AG10803 (cell line): ENCODE measurements at regions not wholly inside any gene's neighbourhood (a gene's known extent, or its start where the extent isn't known, plus 50 kb on each side); places are given as distances from the start of the nearest gene placed in this dataset.
A peak's percentile ranks its signal among the peaks of the same experiment; 100 is the strongest.

Experiments
- DNase-seq: peaks from one replicate; pipeline ENCODE4 v3.0.0; 2010; ENCODE audit warnings: low read depth
- H3K4me3 ChIP-seq: 2 replicates; pipeline ENCODE4 v1.5.1; 2011; ENCODE audit warnings: mild to moderate bottlenecking, low read length, control low read depth
- TF ChIP-seq, protein P1 (sequence below): conservative IDR thresholded peaks from 2 replicates; pipeline ENCODE4 v1.5.1; 2011; ENCODE audit warnings: mild to moderate bottlenecking, low read length, control low read depth, inconsistent platforms

DNA sequence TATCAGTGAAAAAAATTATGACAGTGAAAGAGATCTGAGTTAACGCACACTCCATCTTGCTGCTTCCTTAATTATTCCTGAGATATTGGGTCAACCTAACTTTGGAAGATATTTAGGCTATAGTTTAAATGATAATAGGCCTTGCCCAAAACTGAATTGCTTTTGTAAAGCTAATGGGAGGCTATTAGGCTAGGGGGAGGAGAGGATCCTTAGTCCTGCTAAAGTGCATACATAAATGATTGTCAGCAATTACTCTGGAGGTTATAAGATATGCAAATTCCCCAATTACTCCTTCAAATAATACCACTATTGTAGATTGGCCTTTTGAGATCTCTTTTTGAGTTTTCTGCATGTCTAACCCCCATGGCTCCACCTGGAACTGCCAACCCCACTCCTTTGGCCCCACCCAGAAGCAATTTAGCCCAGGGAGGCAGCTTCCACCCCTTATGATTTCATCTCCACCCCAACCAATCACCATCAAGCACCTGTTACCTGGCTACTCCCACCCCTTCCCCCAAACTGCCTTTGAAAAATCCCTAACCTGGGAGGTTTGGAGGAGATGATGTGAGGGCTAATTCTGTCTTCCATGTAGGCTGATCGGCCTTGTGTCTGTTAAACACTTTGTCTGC is 509.3 kb upstream of the TGFBR2 start:
- H3K4me3 ChIP-seq: no peak overlapping the region
- TF ChIP-seq, protein P1, sequence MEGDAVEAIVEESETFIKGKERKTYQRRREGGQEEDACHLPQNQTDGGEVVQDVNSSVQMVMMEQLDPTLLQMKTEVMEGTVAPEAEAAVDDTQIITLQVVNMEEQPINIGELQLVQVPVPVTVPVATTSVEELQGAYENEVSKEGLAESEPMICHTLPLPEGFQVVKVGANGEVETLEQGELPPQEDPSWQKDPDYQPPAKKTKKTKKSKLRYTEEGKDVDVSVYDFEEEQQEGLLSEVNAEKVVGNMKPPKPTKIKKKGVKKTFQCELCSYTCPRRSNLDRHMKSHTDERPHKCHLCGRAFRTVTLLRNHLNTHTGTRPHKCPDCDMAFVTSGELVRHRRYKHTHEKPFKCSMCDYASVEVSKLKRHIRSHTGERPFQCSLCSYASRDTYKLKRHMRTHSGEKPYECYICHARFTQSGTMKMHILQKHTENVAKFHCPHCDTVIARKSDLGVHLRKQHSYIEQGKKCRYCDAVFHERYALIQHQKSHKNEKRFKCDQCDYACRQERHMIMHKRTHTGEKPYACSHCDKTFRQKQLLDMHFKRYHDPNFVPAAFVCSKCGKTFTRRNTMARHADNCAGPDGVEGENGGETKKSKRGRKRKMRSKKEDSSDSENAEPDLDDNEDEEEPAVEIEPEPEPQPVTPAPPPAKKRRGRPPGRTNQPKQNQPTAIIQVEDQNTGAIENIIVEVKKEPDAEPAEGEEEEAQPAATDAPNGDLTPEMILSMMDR: no peak
- DNase-seq: no peak

DNA sequence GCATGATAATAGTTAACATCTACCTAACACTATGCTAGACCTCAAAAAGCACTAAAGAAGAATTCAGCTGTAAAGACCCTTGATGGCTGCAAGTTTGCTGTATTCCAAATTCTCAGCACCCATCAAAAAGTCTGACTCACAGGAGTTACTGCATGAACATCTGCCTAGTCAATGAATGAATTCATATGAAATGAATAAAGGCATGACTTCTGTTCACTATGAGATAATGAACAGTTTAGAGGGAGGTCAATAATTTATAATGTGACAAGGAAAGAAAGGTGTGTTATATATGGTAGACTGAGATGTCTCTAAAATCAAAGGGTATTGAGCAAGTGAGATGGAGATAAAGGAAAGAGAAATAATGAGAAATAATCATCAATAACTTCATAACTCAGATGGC is 508.2 kb upstream of the TGFBR2 start:
- TF ChIP-seq, protein P1: no peak
- DNase-seq: peak; percentile 15
- H3K4me3 ChIP-seq: no peak overlapping the region

DNA sequence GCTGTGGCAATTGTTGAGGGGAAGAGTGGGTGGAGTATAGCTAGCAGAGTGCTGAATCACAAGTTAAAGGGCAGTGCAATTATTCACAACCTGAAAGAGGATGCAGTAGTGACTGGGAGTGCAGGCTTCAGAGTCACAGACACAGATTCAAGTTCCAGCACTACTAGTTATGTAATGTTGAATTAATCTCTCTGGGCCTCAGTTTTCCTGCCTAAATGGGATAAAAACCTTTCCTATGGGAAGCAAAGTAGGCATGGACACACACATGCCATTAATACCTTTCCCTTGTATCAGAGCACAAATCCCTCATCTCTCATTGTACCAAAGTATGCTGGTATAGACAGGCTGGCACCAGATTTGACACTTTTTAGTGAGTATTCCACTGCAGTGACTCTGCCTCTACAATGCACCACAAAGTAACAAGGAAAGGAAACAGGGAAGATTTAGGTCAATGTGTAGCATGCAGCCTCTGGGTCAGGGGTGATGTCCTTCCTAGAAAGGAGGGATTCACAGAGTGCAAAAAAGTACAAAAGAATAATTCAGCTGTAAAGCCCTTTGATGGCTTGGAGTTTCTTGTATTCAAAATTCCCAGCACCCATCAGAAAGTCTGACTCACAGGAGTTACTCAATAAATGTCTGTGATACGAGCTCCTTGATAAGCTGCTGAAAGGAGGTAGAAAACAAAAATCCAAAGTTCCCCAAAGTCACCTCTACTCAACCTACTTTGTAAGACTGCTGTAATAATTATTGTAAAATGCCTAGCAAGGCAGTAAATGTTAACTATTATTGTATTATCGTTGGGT is 507.5 kb upstream of the TGFBR2 start:
- TF ChIP-seq, protein P1: no peak
- no peak overlapping the region for H3K4me3 ChIP-seq
- DNase-seq: peak; percentile 54

DNA sequence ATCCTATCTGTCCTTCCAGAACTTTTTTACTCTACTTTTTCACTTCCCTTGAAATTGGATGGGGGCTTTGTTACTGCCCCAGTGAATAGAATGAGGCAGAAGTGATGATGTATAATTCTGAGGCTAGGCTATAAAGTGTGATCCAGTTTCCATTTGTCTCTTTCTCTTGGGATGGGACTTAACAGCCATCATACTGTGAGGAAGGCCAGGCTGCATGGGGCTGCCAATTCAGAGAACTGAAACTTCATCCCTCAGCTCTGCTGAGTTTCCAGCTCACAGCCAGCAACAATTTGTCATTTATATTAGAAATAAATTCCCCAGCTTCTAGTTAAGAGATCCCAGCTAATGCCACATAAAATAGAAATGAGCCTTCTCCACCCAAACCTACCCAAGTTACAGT is 504.0 kb upstream of the TGFBR2 start:
- no peak overlapping the region for H3K4me3 ChIP-seq
- no peak for DNase-seq
- TF ChIP-seq, protein P1: no peak

DNA sequence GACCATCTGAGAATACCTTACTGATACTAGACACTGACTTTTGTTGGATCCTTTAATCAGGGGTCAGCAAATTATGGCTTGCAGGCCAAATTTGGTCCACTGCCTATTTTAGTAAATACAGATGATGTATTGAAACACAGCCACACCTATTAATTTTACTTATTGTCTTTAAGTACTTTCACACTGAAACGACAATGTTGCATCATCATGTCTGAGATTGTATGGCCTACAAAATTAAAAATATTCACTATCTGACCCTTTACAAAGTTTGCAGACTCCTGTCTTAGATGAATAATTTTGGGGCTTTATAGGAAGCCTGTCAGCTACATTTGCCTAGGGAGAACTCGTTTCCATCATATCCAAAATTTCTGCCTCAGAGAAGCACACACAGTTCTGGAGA is 503.2 kb upstream of the TGFBR2 start:
- TF ChIP-seq, protein P1: no peak
- H3K4me3 ChIP-seq: no peak overlapping the region
- DNase-seq: no peak

DNA sequence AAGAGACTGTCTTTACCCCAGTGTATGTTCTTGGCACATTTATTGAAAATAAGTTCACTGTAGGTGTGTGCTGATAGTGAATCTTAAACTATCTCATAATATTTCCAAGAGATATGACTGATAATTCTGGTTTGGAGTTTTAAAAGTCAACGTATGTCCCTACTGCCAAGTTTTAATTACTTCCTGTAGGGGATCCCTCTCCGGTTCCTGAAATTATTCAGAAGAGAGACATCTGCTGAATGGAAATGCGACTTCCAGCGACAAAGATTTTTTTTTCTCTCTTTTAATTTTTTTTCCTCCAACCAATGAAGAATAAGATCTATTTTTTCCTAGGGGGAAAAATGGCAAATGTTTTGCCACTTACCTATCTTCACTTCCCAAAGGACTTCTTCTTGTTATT is 498.9 kb upstream of the TGFBR2 start:
- DNase-seq: no peak
- H3K4me3 ChIP-seq: no peak overlapping the region
- TF ChIP-seq, protein P1: no peak

DNA sequence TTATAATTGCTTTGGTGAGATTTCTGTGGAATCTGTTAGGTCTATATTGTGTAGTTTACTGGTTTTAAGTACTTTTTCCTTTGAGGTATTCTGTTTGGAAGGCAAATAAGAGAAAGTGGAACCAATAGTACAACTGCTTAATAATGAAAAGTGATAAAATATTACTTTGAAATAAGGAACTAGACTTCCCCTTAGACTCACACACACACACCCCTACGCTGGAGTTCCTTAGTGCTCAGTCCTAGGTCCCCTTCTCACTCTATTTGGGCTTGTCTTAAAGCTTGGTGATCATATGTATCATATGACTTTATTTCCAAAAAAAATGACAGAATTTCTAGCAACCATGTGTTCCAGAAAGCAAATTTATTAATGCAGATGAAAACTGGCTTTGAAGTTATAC is 494.0 kb upstream of the TGFBR2 start:
- H3K4me3 ChIP-seq: no peak overlapping the region
- TF ChIP-seq, protein P1: no peak
- DNase-seq: no peak
